ENCODE measurements at regions not wholly inside any gene's neighbourhood (a gene's known extent, or its start where the extent isn't known, plus 50 kb on each side); places are given as distances from the start of the nearest gene placed in this dataset.

- TF ChIP-seq POLR2AphosphoS5 (IDR thresholded peaks at IDR 0.05) (no peak), CTCF (IDR thresholded peaks at IDR 0.05) (no peak), EP300 (IDR thresholded peaks at IDR 0.05) (no peak), POLR2A (IDR thresholded peaks at IDR 0.05) (no peak)
- WGBS, 2 donors: 72 to 74% methylated on average over 5 of the region's 5 CpGs
- Histone ChIP-seq H3K27ac (no peak overlapping the region), H3K4me3 (no peak overlapping the region), H3K27me3 (no peaks in the 10 kb centered on the region), H3K9me3 (no peaks in the 10 kb centered on the region), H3K4me1 (no peaks in the 10 kb centered on the region), H3K36me3 (no peaks in the 10 kb centered on the region)
- intact Hi-C loops (cut with DNase I): no loop called here
- DNase-seq: no peak
Observed at GRCh38 chr4:36394352-36394903, 113.0 kb downstream of the DTHD1 start.

DNA sequence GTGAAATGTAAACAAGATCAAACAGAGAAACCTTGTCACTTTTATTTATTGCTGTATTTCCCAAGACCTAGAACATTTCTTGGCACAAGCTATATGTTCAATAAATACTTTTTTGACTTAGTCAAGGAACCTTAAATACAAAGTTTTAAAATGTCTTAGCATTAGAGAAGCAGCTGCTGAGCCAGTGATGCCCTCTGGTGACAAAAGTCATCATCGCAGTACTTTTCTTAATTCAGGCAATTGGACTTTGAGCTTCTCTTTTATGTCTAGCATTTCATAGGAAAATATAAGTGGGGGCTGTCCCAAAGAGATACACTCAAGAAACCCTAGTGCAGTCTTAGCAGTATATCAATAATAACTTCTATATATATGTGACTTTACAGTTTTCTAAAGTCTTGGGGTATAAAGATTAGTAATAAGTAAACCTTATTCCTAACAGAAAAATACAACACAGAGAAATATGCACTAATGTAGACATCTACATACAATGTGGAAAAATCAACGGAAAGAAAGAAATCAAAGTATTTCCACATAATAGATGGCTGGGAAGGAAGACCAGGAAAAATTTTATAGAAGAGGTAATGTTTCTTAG lies 118.4 kb downstream of the DTHD1 start:
- Histone ChIP-seq H3K9me3 (no peaks in the 10 kb centered on the region), H3K4me3 (no peak overlapping the region), H3K4me1 (no peaks in the 10 kb centered on the region), H3K36me3 (no peaks in the 10 kb centered on the region), H3K27ac (no peak overlapping the region), H3K27me3 (no peaks in the 10 kb centered on the region)
- no peak for DNase-seq
- 19 to 32% methylated on average over 2 of the region's 2 CpGs for WGBS, 2 donors
- TF ChIP-seq CTCF (IDR thresholded peaks at IDR 0.05) (no peak), POLR2AphosphoS5 (IDR thresholded peaks at IDR 0.05) (no peak), EP300 (IDR thresholded peaks at IDR 0.05) (no peak), POLR2A (IDR thresholded peaks at IDR 0.05) (no peak)
- intact Hi-C loops (cut with DNase I): no loop called here

GRCh38 chr4:36402008-36402758 lies 120.8 kb downstream of the DTHD1 start:
- no peak for DNase-seq
- H3K36me3 ChIP-seq: no peaks in the 10 kb centered on the region
- TF ChIP-seq POLR2AphosphoS5 (IDR thresholded peaks at IDR 0.05) (no peak), POLR2A (IDR thresholded peaks at IDR 0.05) (no peak), EP300 (IDR thresholded peaks at IDR 0.05) (no peak), CTCF (IDR thresholded peaks at IDR 0.05) (no peak)
- H3K9me3 ChIP-seq: no peaks in the 10 kb centered on the region
- H3K27ac ChIP-seq: no peak overlapping the region
- H3K4me3 ChIP-seq: no peak overlapping the region
- WGBS, 2 donors: 84 to 90% methylated on average over 9 of the region's 9 CpGs
- no peaks in the 10 kb centered on the region for H3K27me3 ChIP-seq
- H3K4me1 ChIP-seq: no peaks in the 10 kb centered on the region
- intact Hi-C loops (cut with DNase I): no loop called here

- intact Hi-C loops (cut with DNase I): no loop called here
- TF ChIP-seq CTCF (IDR thresholded peaks at IDR 0.05) (no peak), POLR2AphosphoS5 (IDR thresholded peaks at IDR 0.05) (no peak)
- Histone ChIP-seq H3K27me3 (no peaks in the 10 kb centered on the region), H3K9me3 (no peaks in the 10 kb centered on the region), H3K36me3 (no peaks in the 10 kb centered on the region), H3K27ac (no peak overlapping the region), H3K4me1 (no peaks in the 10 kb centered on the region), H3K4me3 (no peak overlapping the region)
- 85 to 88% methylated on average over 6 of the region's 6 CpGs for WGBS, 2 donors
- no peak for DNase-seq
Observed at GRCh38 chr4:36411338-36411737, 129.9 kb downstream of the DTHD1 start.

Data from sigmoid colon (tissue), 6 donors.